ENCODE measurements at regions not wholly inside any gene's neighbourhood (a gene's known extent, or its start where the extent isn't known, plus 50 kb on each side); places are given as distances from the start of the nearest gene placed in this dataset.

GRCh38 chr2:21759819-21760218 is 636.1 kb downstream of the TDRD15 start:
- no peak for TF ChIP-seq CTCF (IDR thresholded peaks at IDR 0.05; ENCODE audit: borderline replicate concordance, extremely low read depth, low read length, poor library complexity, severe bottlenecking)
- TF ChIP-seq EZH2 (IDR thresholded peaks at IDR 0.05; ENCODE audit: borderline replicate concordance, low read depth, low read length, severe bottlenecking), result no peak

Measured in DND-41 (cell line).